Hematopoietic multipotent progenitor cell (in vitro differentiated cells): ENCODE measurements at regions not wholly inside any gene's neighbourhood (a gene's known extent, or its start where the extent isn't known, plus 50 kb on each side); places are given as distances from the start of the nearest gene placed in this dataset. TPM values are rescaled to one million over a fixed set of nuclear protein-coding genes. Genes with fewer than 3 reads are reported as not detected.

Source experiments
- DNase-seq, 3 donors: peaks; one replicate each; pipeline ENCODE4 v3.0.0-alpha.2; 2011 to 2015; ENCODE audit warnings: low read depth in 2 of 3, low spot score in 2 of 3
- small RNA-seq: library from RNA; depleted of rRNA; stranded (forward); fragments of <200 nt; gene quantifications from one replicate; pipeline ENCODE3, GENCODE V24; 2012

- DNase-seq = no peak
Observed at GRCh38 chr2:173851141-173851641, 114.0 kb downstream of the SP3 start.

GRCh38 chr2:173854141-173854540 is 111.0 kb downstream of the SP3 start:
- no peak for DNase-seq

GRCh38 chr2:173854840-173855239 is 110.3 kb downstream of the SP3 start:
- no peak for DNase-seq

- DNase-seq = no peak
Observed at GRCh38 chr2:173855661-173856060, 109.5 kb downstream of the SP3 start.

Small RNA genes lying in the stretch of these regions (small RNA-seq; reads per million reads assigned to genes)
- not detected for gene AC013410.2
